Omental fat pad (tissue), 3 donors: ENCODE measurements at regions not wholly inside any gene's neighbourhood (a gene's known extent, or its start where the extent isn't known, plus 50 kb on each side); places are given as distances from the start of the nearest gene placed in this dataset.

Source experiments
- ATAC-seq: fragments of 150-250 bp; one replicate; pipeline ENCODE4 v1.9.1; 2016; ENCODE audit warnings: mild to moderate bottlenecking, moderate library complexity; ENCODE audit not compliant: low FRiP score
- DNase-seq: peaks from one replicate; pipeline ENCODE4 v3.0.0-alpha.2; 2019; ENCODE audit warnings: low spot score
- TF ChIP-seq, protein P1 (sequence below), 3 donors: fragments of 450-650 bp; IDR thresholded peaks; one replicate each; pipeline ENCODE4 v1.5.1; 2016 to 2017; ENCODE audit warnings: antibody characterized with exemption in 3 of 3, mild to moderate bottlenecking in 3 of 3, moderate library complexity in 2 of 3

- no peak for ATAC-seq
- TF ChIP-seq, protein P1, sequence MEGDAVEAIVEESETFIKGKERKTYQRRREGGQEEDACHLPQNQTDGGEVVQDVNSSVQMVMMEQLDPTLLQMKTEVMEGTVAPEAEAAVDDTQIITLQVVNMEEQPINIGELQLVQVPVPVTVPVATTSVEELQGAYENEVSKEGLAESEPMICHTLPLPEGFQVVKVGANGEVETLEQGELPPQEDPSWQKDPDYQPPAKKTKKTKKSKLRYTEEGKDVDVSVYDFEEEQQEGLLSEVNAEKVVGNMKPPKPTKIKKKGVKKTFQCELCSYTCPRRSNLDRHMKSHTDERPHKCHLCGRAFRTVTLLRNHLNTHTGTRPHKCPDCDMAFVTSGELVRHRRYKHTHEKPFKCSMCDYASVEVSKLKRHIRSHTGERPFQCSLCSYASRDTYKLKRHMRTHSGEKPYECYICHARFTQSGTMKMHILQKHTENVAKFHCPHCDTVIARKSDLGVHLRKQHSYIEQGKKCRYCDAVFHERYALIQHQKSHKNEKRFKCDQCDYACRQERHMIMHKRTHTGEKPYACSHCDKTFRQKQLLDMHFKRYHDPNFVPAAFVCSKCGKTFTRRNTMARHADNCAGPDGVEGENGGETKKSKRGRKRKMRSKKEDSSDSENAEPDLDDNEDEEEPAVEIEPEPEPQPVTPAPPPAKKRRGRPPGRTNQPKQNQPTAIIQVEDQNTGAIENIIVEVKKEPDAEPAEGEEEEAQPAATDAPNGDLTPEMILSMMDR (IDR thresholded peaks at IDR 0.05), result no peak
- no peak for DNase-seq
These were observed 131.5 kb downstream of the OAT start for GRCh38 chr10:124287071-124287685.

GRCh38 chr10:124286621-124287020, 132.1 kb downstream of the OAT start:
- no peak for ATAC-seq
- DNase-seq, result no peak
- TF ChIP-seq, protein P1 (IDR thresholded peaks at IDR 0.05), result no peak

GRCh38 chr10:124285587-124286527, 132.9 kb downstream of the OAT start:
- TF ChIP-seq, protein P1 (IDR thresholded peaks at IDR 0.05), result no peak
- DNase-seq, result no peak
- no peak for ATAC-seq

DNA sequence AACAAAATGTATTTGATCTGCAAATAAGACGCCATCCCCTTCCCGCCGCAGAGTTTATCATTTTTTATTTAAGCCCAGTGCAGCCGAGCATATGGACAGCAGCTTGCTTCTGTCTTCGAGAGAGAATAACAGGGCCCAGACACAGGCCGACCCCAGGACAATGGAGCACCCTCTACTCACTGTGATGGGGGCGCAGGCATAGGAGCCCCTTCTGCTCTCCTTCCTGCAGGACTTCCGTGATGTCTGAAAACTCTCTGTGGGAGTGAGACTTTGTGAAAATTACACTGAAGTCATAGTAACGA, 134.8 kb downstream of the OAT start:
- DNase-seq, result no peak
- no peak for ATAC-seq
- TF ChIP-seq, protein P1 (IDR thresholded peaks at IDR 0.05), result no peak

- no peak for ATAC-seq
These were observed 135.3 kb downstream of the OAT start for GRCh38 chr10:124283215-124283948.

GRCh38 chr10:124282326-124282725, 136.4 kb downstream of the OAT start:
- ATAC-seq (no peak), DNase-seq (no peak)
- TF ChIP-seq, protein P1 (IDR thresholded peaks at IDR 0.05), result no peak

More at GRCh38 chr10:124283215-124283948, 135.3 kb downstream of the OAT start:
- TF ChIP-seq, protein P1 (IDR thresholded peaks at IDR 0.05), result no peak
- no peak for DNase-seq
